Dendritic cell treated with granulocyte-macrophage colony-stimulating factor and Interleukin-4, amounts not matched to agents 40 ng/mL and 50 ng/mL, for 4 days (primary cell): ENCODE measurements at regions not wholly inside any gene's neighbourhood (a gene's known extent, or its start where the extent isn't known, plus 50 kb on each side); places are given as distances from the start of the nearest gene placed in this dataset.

Source experiments
- H3K27ac Mint-ChIP-seq: one replicate; pipeline ENCODE4 v1.8.0; 2022; ENCODE audit warnings: mild to moderate bottlenecking, mixed read lengths
- H3K27me3 Mint-ChIP-seq: one replicate; pipeline ENCODE4 v1.8.0; 2022; ENCODE audit warnings: mild to moderate bottlenecking, mixed read lengths
- H3K36me3 Mint-ChIP-seq: one replicate; pipeline ENCODE4 v1.8.0; 2022; ENCODE audit warnings: low read depth, mixed read lengths
- H3K4me1 Mint-ChIP-seq: one replicate; pipeline ENCODE4 v1.8.0; 2022; ENCODE audit warnings: low read depth, mixed read lengths
- H3K4me3 Mint-ChIP-seq: one replicate; pipeline ENCODE4 v1.8.0; 2022; ENCODE audit warnings: mild to moderate bottlenecking, moderate library complexity, mixed read lengths
- H3K9me3 Mint-ChIP-seq: one replicate; pipeline ENCODE4 v1.8.0; 2022; ENCODE audit warnings: mixed read lengths
- intact Hi-C: fragments of 100-400 bp; cut with micrococcal nuclease; formaldehyde crosslinking; loops from one replicate; pipeline ENCODE4 v1.15.0; 2022

GRCh38 chr14:76657846-76658245 lies 103.4 kb upstream of the VASH1 start:
- Mint-ChIP-seq H3K4me1 (no peaks in the 10 kb centered on the region), H3K27ac (no peak overlapping the region), H3K4me3 (no peak overlapping the region), H3K36me3 (no peaks in the 10 kb centered on the region), H3K27me3 (peaks cover 14% of the 10 kb centered on the region), H3K9me3 (peaks cover 24% of the 10 kb centered on the region)
- intact Hi-C loops = no loop called here

GRCh38 chr14:76662580-76662979 lies 98.7 kb upstream of the VASH1 start:
- H3K4me1 Mint-ChIP-seq = no peaks in the 10 kb centered on the region
- H3K27ac Mint-ChIP-seq = no peak overlapping the region
- intact Hi-C loops = no loop called here
- peaks cover 20% of the 10 kb centered on the region for H3K9me3 Mint-ChIP-seq
- H3K4me3 Mint-ChIP-seq = no peak overlapping the region
- no peaks in the 10 kb centered on the region for H3K36me3 Mint-ChIP-seq
- H3K27me3 Mint-ChIP-seq = peaks cover 14% of the 10 kb centered on the region

GRCh38 chr14:76664790-76665189 lies 96.5 kb upstream of the VASH1 start:
- Mint-ChIP-seq H3K27ac (no peak overlapping the region), H3K4me3 (no peak overlapping the region), H3K4me1 (no peaks in the 10 kb centered on the region), H3K36me3 (no peaks in the 10 kb centered on the region), H3K27me3 (peaks cover 12% of the 10 kb centered on the region), H3K9me3 (peaks cover 7% of the 10 kb centered on the region)
- intact Hi-C loops = no loop called here

GRCh38 chr14:76666746-76667145 lies 94.5 kb upstream of the VASH1 start:
- intact Hi-C loops = no loop called here
- no peaks in the 10 kb centered on the region for H3K4me1 Mint-ChIP-seq
- H3K27ac Mint-ChIP-seq = no peak overlapping the region
- no peaks in the 10 kb centered on the region for H3K36me3 Mint-ChIP-seq
- H3K9me3 Mint-ChIP-seq = peaks cover 7% of the 10 kb centered on the region
- H3K4me3 Mint-ChIP-seq = no peak overlapping the region
- peaks cover 11% of the 10 kb centered on the region for H3K27me3 Mint-ChIP-seq

- H3K9me3 Mint-ChIP-seq = peaks cover 7% of the 10 kb centered on the region
- no peaks in the 10 kb centered on the region for H3K36me3 Mint-ChIP-seq
- intact Hi-C loops = no loop called here
- H3K27ac Mint-ChIP-seq = no peak overlapping the region
- no peak overlapping the region for H3K4me3 Mint-ChIP-seq
- peaks cover 15% of the 10 kb centered on the region for H3K27me3 Mint-ChIP-seq
- H3K4me1 Mint-ChIP-seq = no peaks in the 10 kb centered on the region
Measured at GRCh38 chr14:76669770-76670169, 91.5 kb upstream of the VASH1 start.

- no peaks in the 10 kb centered on the region for H3K36me3 Mint-ChIP-seq
- intact Hi-C loops = no loop called here
- no peak overlapping the region for H3K4me3 Mint-ChIP-seq
- H3K27me3 Mint-ChIP-seq = peaks cover 16% of the 10 kb centered on the region
- peaks cover 7% of the 10 kb centered on the region for H3K9me3 Mint-ChIP-seq
- H3K27ac Mint-ChIP-seq = no peak overlapping the region
- H3K4me1 Mint-ChIP-seq = no peaks in the 10 kb centered on the region
Measured at GRCh38 chr14:76672123-76672522, 89.1 kb upstream of the VASH1 start.

GRCh38 chr14:76673261-76673660 lies 88.0 kb upstream of the VASH1 start:
- no peak overlapping the region for H3K27ac Mint-ChIP-seq
- no peaks in the 10 kb centered on the region for H3K4me1 Mint-ChIP-seq
- H3K36me3 Mint-ChIP-seq = no peaks in the 10 kb centered on the region
- H3K4me3 Mint-ChIP-seq = no peak overlapping the region
- peaks cover 7% of the 10 kb centered on the region for H3K9me3 Mint-ChIP-seq
- intact Hi-C loops = no loop called here
- H3K27me3 Mint-ChIP-seq = peaks cover 13% of the 10 kb centered on the region

- H3K36me3 Mint-ChIP-seq = no peaks in the 10 kb centered on the region
Measured at GRCh38 chr14:76675046-76675445, 86.2 kb upstream of the VASH1 start.

GRCh38 chr14:76676539-76676938 lies 84.7 kb upstream of the VASH1 start:
- Mint-ChIP-seq H3K4me3 (no peak overlapping the region), H3K9me3 (peaks cover 18% of the 10 kb centered on the region), H3K27ac (no peak overlapping the region), H3K27me3 (peaks cover 16% of the 10 kb centered on the region), H3K36me3 (no peaks in the 10 kb centered on the region), H3K4me1 (no peaks in the 10 kb centered on the region)
- intact Hi-C loops = no loop called here

More at GRCh38 chr14:76675046-76675445, 86.2 kb upstream of the VASH1 start:
- Mint-ChIP-seq H3K9me3 (peaks cover 3% of the 10 kb centered on the region), H3K4me3 (no peak overlapping the region), H3K4me1 (no peaks in the 10 kb centered on the region), H3K27me3 (peaks cover 11% of the 10 kb centered on the region), H3K27ac (no peak overlapping the region)
- intact Hi-C loops = no loop called here

GRCh38 chr14:76677534-76678145 lies 83.6 kb upstream of the VASH1 start:
- H3K4me3 Mint-ChIP-seq = no peak overlapping the region
- H3K4me1 Mint-ChIP-seq = no peaks in the 10 kb centered on the region
- no peak overlapping the region for H3K27ac Mint-ChIP-seq

GRCh38 chr14:76678244-76678800 lies 82.9 kb upstream of the VASH1 start:
- no peak overlapping the region for H3K4me3 Mint-ChIP-seq
- peaks cover 19% of the 10 kb centered on the region for H3K27me3 Mint-ChIP-seq
- H3K36me3 Mint-ChIP-seq = no peaks in the 10 kb centered on the region
- intact Hi-C loops = no loop called here
- H3K27ac Mint-ChIP-seq = no peak overlapping the region
- no peaks in the 10 kb centered on the region for H3K4me1 Mint-ChIP-seq
- peaks cover 29% of the 10 kb centered on the region for H3K9me3 Mint-ChIP-seq

More at GRCh38 chr14:76677534-76678145, 83.6 kb upstream of the VASH1 start:
- peaks cover 16% of the 10 kb centered on the region for H3K27me3 Mint-ChIP-seq
- H3K9me3 Mint-ChIP-seq = peaks cover 23% of the 10 kb centered on the region
- H3K36me3 Mint-ChIP-seq = no peaks in the 10 kb centered on the region
- intact Hi-C loops = no loop called here

- Mint-ChIP-seq H3K36me3 (no peaks in the 10 kb centered on the region), H3K27me3 (peaks cover 22% of the 10 kb centered on the region), H3K4me3 (no peak overlapping the region), H3K4me1 (no peaks in the 10 kb centered on the region), H3K27ac (no peak overlapping the region), H3K9me3 (peaks cover 30% of the 10 kb centered on the region)
- intact Hi-C loops = no loop called here
Measured at GRCh38 chr14:76682367-76682766, 78.9 kb upstream of the VASH1 start.

- Mint-ChIP-seq H3K36me3 (no peaks in the 10 kb centered on the region), H3K27ac (no peak overlapping the region), H3K27me3 (peaks cover 22% of the 10 kb centered on the region), H3K4me3 (no peak overlapping the region), H3K9me3 (peaks cover 26% of the 10 kb centered on the region), H3K4me1 (no peaks in the 10 kb centered on the region)
- intact Hi-C loops = no loop called here
Measured at GRCh38 chr14:76686646-76687045, 74.6 kb upstream of the VASH1 start.

GRCh38 chr14:76687611-76688382 lies 73.5 kb upstream of the VASH1 start:
- Mint-ChIP-seq H3K27ac (no peak overlapping the region), H3K27me3 (peaks cover 22% of the 10 kb centered on the region), H3K36me3 (no peaks in the 10 kb centered on the region), H3K9me3 (peaks cover 20% of the 10 kb centered on the region), H3K4me1 (no peaks in the 10 kb centered on the region), H3K4me3 (no peak overlapping the region)
- intact Hi-C loops = no loop called here
